Tibial artery (tissue), 4 donors: ENCODE measurements at regions not wholly inside any gene's neighbourhood (a gene's known extent, or its start where the extent isn't known, plus 50 kb on each side); places are given as distances from the start of the nearest gene placed in this dataset.

ENCODE experiments used
- DNase-seq, 2 donors: peaks; one replicate each; pipeline ENCODE4 v3.0.0-alpha.2; 2019
- H3K27ac ChIP-seq, 2 donors: fragments of 200-600 bp; sonication (generic) in 1 of 2; 1 replicate in 1 of 2; 2 replicates in 1 of 2; pipeline ENCODE4 v1.5.1; 2018 to 2019; ENCODE audit warnings: mild to moderate bottlenecking in 1 of 2
- H3K27me3 ChIP-seq, 2 donors: fragments of 200-600 bp; sonication (generic) in 1 of 2; one replicate each; pipeline versions ENCODE4 v1.5.1 to v1.6.0; 2016 to 2019
- H3K36me3 ChIP-seq, 3 donors: fragments of 200-600 bp; sonication (generic) in 2 of 3; one replicate each; pipeline ENCODE4 v1.5.1; 2016 to 2019; ENCODE audit warnings: mild to moderate bottlenecking in 2 of 3
- H3K4me1 ChIP-seq, 4 donors: fragments of 200-600 bp; sonication (generic) in 2 of 4; 1 replicate in 3 of 4; 2 replicates in 1 of 4; pipeline ENCODE4 v1.5.1; 2016 to 2019
- H3K4me3 ChIP-seq, 2 donors: fragments of 200-600 bp; sonication (generic) in 1 of 2; 1 replicate in 1 of 2; 2 replicates in 1 of 2; pipeline ENCODE4 v1.5.1; 2018 to 2019; ENCODE audit warnings: mild to moderate bottlenecking in 2 of 2
- H3K9me3 ChIP-seq, 3 donors: fragments of 200-600 bp; sonication (generic) in 1 of 3; one replicate each; pipeline ENCODE4 v1.5.1; 2016 to 2019
- intact Hi-C: fragments of 100-400 bp; cut with DNase I; formaldehyde crosslinking; loops from one replicate; pipeline ENCODE4 v1.15.0; 2023; ENCODE audit warnings: low total_unique reads
- TF ChIP-seq, protein P1 (sequence below), 2 experiments: fragments of 200-600 bp in 1 of 2; fragments of 450-650 bp in 1 of 2; IDR thresholded peaks; one replicate each; pipeline ENCODE4 v1.5.1; 2017 to 2019; ENCODE audit warnings: antibody characterized with exemption in 2 of 2, mild to moderate bottlenecking in 1 of 2, moderate library complexity in 1 of 2

DNA sequence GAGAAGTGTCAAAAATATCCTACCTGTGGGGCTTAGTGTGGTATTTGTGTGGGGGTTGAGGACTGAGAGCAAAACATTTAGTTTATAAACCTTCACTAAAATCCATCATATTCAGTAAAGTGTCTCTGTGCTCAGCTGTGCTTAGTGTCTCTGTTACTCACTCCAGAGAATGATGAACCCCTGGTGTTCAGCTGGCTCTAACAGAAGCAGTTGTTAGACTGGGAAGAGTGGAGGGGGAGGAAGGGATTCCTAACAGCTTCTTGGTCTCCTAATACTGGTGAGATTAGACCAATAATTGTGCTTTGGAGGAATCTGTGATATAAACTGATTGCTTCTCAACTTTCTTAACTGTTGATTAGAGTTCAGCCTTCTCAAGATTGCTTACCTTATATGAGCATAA, 1123.5 kb downstream of the ROBO2 start:
- no peaks in the 10 kb centered on the region for H3K36me3 ChIP-seq
- no peaks in the 10 kb centered on the region for H3K9me3 ChIP-seq
- no peak overlapping the region for H3K27ac ChIP-seq
- H3K4me1 ChIP-seq: no peaks in the 10 kb centered on the region
- intact Hi-C loops: no loop called here
- no peak for DNase-seq
- no peak overlapping the region for H3K4me3 ChIP-seq
- no peaks in the 10 kb centered on the region for H3K27me3 ChIP-seq
- TF ChIP-seq, protein P1, sequence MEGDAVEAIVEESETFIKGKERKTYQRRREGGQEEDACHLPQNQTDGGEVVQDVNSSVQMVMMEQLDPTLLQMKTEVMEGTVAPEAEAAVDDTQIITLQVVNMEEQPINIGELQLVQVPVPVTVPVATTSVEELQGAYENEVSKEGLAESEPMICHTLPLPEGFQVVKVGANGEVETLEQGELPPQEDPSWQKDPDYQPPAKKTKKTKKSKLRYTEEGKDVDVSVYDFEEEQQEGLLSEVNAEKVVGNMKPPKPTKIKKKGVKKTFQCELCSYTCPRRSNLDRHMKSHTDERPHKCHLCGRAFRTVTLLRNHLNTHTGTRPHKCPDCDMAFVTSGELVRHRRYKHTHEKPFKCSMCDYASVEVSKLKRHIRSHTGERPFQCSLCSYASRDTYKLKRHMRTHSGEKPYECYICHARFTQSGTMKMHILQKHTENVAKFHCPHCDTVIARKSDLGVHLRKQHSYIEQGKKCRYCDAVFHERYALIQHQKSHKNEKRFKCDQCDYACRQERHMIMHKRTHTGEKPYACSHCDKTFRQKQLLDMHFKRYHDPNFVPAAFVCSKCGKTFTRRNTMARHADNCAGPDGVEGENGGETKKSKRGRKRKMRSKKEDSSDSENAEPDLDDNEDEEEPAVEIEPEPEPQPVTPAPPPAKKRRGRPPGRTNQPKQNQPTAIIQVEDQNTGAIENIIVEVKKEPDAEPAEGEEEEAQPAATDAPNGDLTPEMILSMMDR (IDR thresholded peaks at IDR 0.05): no peak

DNA sequence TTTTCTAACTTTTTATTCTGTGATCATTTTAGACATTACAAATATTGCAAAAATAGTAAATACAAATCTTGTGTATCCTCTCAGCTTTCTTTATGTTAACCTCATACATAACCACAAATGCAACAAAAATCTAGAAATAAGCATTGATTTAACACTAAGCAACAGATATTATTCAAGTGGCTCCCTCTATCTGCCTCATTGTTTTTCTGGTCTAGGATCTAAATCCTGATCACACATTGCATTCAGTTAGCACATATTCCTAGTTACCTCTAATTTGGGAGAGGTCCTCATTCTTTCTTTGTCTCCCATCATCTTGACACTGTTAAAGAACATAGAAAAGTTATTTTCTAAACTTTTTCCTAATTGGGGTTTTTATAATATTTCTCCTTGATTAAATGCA, 1126.0 kb downstream of the ROBO2 start:
- TF ChIP-seq, protein P1 (IDR thresholded peaks at IDR 0.05): no peak
- Histone ChIP-seq H3K9me3 (no peaks in the 10 kb centered on the region), H3K4me1 (no peaks in the 10 kb centered on the region), H3K4me3 (no peak overlapping the region), H3K27ac (no peak overlapping the region), H3K36me3 (no peaks in the 10 kb centered on the region), H3K27me3 (no peaks in the 10 kb centered on the region)
- no peak for DNase-seq
- intact Hi-C loops: no loop called here

DNA sequence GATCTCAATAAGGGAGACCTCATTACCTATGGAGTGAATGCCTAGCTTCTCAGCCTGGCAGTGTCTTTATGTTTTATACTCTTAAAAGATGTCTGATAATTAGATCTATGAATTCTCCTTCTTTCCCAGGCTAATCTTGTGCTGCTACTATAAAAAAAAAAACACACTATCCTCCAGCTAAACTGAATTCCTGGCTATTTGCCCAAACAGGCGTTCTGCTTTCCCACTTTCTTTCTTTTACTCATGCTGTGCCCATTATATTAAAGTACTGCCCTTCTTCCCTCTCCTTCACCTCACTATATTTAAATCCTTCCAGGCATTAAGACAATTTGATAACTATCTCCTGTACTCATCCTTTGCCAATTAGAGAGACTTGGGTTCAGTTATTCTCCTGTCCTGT, 1134.9 kb downstream of the ROBO2 start:
- TF ChIP-seq, protein P1 (IDR thresholded peaks at IDR 0.05): no peak

DNA sequence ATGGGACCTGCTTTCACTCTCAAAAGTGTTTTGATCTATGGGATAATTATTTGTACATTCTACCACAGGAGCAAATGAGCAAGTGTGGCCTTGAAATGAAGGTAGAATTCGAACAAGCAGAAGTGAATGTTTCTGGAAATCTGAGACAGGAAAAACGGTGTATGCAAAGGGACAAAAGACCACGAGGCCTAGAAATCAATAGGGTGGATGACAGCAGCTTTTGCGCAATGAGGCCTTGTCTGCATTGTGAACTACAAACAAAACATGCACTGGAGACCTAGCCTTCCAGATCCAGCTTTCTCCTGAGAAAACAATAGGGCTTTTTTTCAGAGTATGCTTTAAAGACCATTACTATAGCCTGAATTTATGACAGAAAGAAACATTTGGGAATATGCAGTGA, 1137.0 kb downstream of the ROBO2 start:
- H3K27ac ChIP-seq: no peak overlapping the region
- no peaks in the 10 kb centered on the region for H3K9me3 ChIP-seq
- intact Hi-C loops: no loop called here
- TF ChIP-seq, protein P1 (IDR thresholded peaks at IDR 0.05): no peak
- no peaks in the 10 kb centered on the region for H3K4me1 ChIP-seq
- H3K27me3 ChIP-seq: no peaks in the 10 kb centered on the region
- H3K4me3 ChIP-seq: no peak overlapping the region
- no peak for DNase-seq
- no peaks in the 10 kb centered on the region for H3K36me3 ChIP-seq

More for the DNA sequence above, 1134.9 kb downstream of the ROBO2 start:
- H3K4me3 ChIP-seq: no peak overlapping the region
- no peaks in the 10 kb centered on the region for H3K27me3 ChIP-seq
- no peak overlapping the region for H3K27ac ChIP-seq
- intact Hi-C loops: no loop called here
- no peaks in the 10 kb centered on the region for H3K4me1 ChIP-seq
- no peaks in the 10 kb centered on the region for H3K9me3 ChIP-seq
- no peak for DNase-seq
- H3K36me3 ChIP-seq: no peaks in the 10 kb centered on the region

DNA sequence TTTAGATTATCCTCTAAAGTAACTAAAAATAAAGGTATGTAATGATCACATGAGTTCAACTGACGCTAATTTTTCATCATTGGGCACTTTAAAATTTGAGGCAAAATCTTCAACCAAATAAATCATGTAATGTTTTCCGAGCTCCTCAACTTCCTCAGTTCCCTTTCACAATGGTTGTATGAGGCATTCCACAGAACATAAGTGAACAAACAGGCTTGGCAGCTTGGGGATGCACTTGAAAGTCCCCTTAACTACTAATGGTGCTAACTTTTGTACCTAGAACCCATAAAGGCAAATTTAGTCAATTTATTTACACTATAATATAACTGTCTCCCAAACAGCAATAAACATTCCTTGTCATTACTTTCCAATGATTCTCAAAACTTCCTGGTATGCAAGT, 1137.9 kb downstream of the ROBO2 start:
- no peak for DNase-seq

More for the DNA sequence above, 1137.9 kb downstream of the ROBO2 start:
- TF ChIP-seq, protein P1 (IDR thresholded peaks at IDR 0.05): no peak
- H3K9me3 ChIP-seq: no peaks in the 10 kb centered on the region
- H3K36me3 ChIP-seq: no peaks in the 10 kb centered on the region
- H3K4me3 ChIP-seq: no peak overlapping the region
- no peak overlapping the region for H3K27ac ChIP-seq
- no peaks in the 10 kb centered on the region for H3K4me1 ChIP-seq
- no peaks in the 10 kb centered on the region for H3K27me3 ChIP-seq
- intact Hi-C loops: no loop called here
